IPS DF 6.9 (cell line): ENCODE measurements at regions not wholly inside any gene's neighbourhood (a gene's known extent, or its start where the extent isn't known, plus 50 kb on each side); places are given as distances from the start of the nearest gene placed in this dataset.
"Not testable (repeated sequence)": the region's sequence is repeated elsewhere in the genome, so short reads cannot be mapped to it uniquely, and the experiment has no call there.

Experiments used
- DNase-seq: peaks from one replicate; pipeline ENCODE4 v3.0.0-alpha.2; 2013; ENCODE audit warnings: low read depth, low spot score
- H3K27ac ChIP-seq: one replicate; pipeline ENCODE4 v1.5.1; 2013; ENCODE audit warnings: low read length, control low read depth
- H3K27me3 ChIP-seq: 2 replicates; pipeline ENCODE4 v1.6.1; 2013; ENCODE audit warnings: mild to moderate bottlenecking, low read length; ENCODE audit not compliant: control insufficient read depth, insufficient read depth
- H3K36me3 ChIP-seq: 2 replicates; pipeline ENCODE4 v1.6.1; 2013; ENCODE audit warnings: low read length; ENCODE audit not compliant: control insufficient read depth, insufficient read depth
- H3K4me1 ChIP-seq: 2 replicates; pipeline ENCODE4 v1.6.1; 2013; ENCODE audit warnings: low read length; ENCODE audit not compliant: control insufficient read depth, insufficient read depth
- H3K4me3 ChIP-seq: 2 replicates; pipeline ENCODE4 v1.5.1; 2013; ENCODE audit warnings: mild to moderate bottlenecking, low read length
- H3K9me3 ChIP-seq: 2 replicates; pipeline ENCODE4 v1.6.1; 2013; ENCODE audit warnings: low read length, inconsistent platforms; ENCODE audit not compliant: control insufficient read depth, insufficient read depth
- WGBS: extraction: QIAGEN DNeasy Blood & Tissue Kit; methylation state at CpG from one replicate; pipeline ENCODE4 v1.1.7; 2013; ENCODE audit warnings: mixed read lengths, missing lambda C conversion rate; ENCODE audit not compliant: insufficient read length, insufficient coverage; 5-methylcytosine and 5-hydroxymethylcytosine counted together

GRCh38 chr10:57053530-57053929 lies 692.5 kb upstream of the ZWINT start:
- Histone ChIP-seq H3K4me1 (no peaks in the 10 kb centered on the region), H3K4me3 (no peak overlapping the region), H3K36me3 (no peaks in the 10 kb centered on the region), H3K27ac (no peak overlapping the region), H3K27me3 (no peaks in the 10 kb centered on the region), H3K9me3 (no peaks in the 10 kb centered on the region)
- WGBS, result no CpG with 5 or more reads among the region's 6 CpGs
- DNase-seq, result no peak

DNA sequence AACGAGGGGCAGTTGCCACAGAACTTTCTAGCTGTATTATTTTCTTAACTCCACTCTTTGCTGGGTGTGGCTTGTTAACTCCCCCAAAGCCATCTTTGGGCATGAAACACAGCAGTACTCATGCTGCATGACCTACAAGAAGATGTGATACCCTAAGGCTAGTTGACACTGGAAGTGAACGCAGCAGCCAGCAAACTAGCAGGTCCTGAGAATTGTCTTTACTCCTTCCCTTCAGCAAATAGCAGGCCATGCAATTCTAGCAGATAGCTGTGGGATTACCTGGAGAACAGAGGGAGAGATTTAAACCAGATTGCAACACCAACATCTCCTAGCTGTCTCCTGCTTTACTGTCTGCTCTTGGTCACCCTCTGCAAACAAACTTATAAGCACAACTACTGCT lies 688.0 kb upstream of the ZWINT start:
- Histone ChIP-seq H3K4me3 (no peak overlapping the region), H3K4me1 (no peaks in the 10 kb centered on the region), H3K27ac (no peak overlapping the region), H3K27me3 (no peaks in the 10 kb centered on the region), H3K9me3 (no peaks in the 10 kb centered on the region), H3K36me3 (no peaks in the 10 kb centered on the region)
- no CpG with 5 or more reads among the region's 2 CpGs for WGBS
- no peak for DNase-seq

- no peaks in the 10 kb centered on the region for H3K4me1 ChIP-seq
- H3K27me3 ChIP-seq, result no peaks in the 10 kb centered on the region
- DNase-seq, result no peak
- H3K4me3 ChIP-seq, result no peak overlapping the region
- H3K36me3 ChIP-seq, result no peaks in the 10 kb centered on the region
- no peaks in the 10 kb centered on the region for H3K9me3 ChIP-seq
- H3K27ac ChIP-seq, result no peak overlapping the region
- WGBS, result no CpG with 5 or more reads among the region's 2 CpGs
Measured at GRCh38 chr10:57038531-57038930, 677.5 kb upstream of the ZWINT start.

- Histone ChIP-seq H3K4me1 (no peaks in the 10 kb centered on the region), H3K36me3 (no peaks in the 10 kb centered on the region), H3K9me3 (no peaks in the 10 kb centered on the region), H3K4me3 (no peak overlapping the region), H3K27ac (no peak overlapping the region), H3K27me3 (no peaks in the 10 kb centered on the region)
- no peak for DNase-seq
- WGBS, result no CpG with 5 or more reads among the region's 2 CpGs
Measured at GRCh38 chr10:57035310-57035709, 674.3 kb upstream of the ZWINT start.

GRCh38 chr10:57032301-57032700 lies 671.2 kb upstream of the ZWINT start:
- not testable (repeated sequence) for DNase-seq, H3K4me1 ChIP-seq, H3K27me3 ChIP-seq, H3K36me3 ChIP-seq, H3K9me3 ChIP-seq, H3K4me3 ChIP-seq, H3K27ac ChIP-seq
- no CpG with 5 or more reads among the region's 5 CpGs for WGBS

DNA sequence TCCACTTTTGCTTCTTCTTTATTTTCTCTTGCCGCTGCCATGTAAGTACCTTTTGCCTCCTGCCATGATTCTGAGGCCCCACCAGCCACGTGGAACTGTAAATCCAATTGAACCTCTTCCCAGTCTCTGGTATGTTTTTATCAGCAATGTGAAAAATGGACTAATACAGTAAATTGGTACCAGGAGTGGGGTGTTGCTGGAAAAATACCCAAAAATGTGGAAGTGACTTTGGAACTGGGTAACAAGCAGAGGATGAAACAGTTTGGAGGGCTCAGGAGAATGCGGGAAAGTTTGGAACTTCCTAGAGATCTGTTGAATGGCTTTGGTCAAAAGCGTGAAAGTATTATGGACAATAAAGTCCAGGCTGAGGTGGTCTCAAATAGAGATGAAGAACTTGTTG lies 670.3 kb upstream of the ZWINT start:
- H3K4me3 ChIP-seq, result no peak overlapping the region
- H3K27me3 ChIP-seq, result no peaks in the 10 kb centered on the region
- no peaks in the 10 kb centered on the region for H3K9me3 ChIP-seq
- no peak overlapping the region for H3K27ac ChIP-seq
- H3K4me1 ChIP-seq, result no peaks in the 10 kb centered on the region
- DNase-seq, result no peak
- no peaks in the 10 kb centered on the region for H3K36me3 ChIP-seq
- WGBS, result no CpG with 5 or more reads among the region's 4 CpGs

- Histone ChIP-seq H3K27ac (no peak overlapping the region), H3K4me3 (no peak overlapping the region), H3K27me3 (no peaks in the 10 kb centered on the region), H3K4me1 (no peaks in the 10 kb centered on the region), H3K36me3 (no peaks in the 10 kb centered on the region), H3K9me3 (no peaks in the 10 kb centered on the region)
- no peak for DNase-seq
- no CpG with 5 or more reads among the region's 1 CpG for WGBS
Measured at GRCh38 chr10:57026307-57026706, 665.2 kb upstream of the ZWINT start.

- no peak overlapping the region for H3K4me3 ChIP-seq
- H3K27me3 ChIP-seq, result no peaks in the 10 kb centered on the region
- no peaks in the 10 kb centered on the region for H3K9me3 ChIP-seq
- no peak overlapping the region for H3K27ac ChIP-seq
- no peaks in the 10 kb centered on the region for H3K4me1 ChIP-seq
- DNase-seq, result no peak
- WGBS, result no CpG with 5 or more reads among the region's 1 CpG
- no peaks in the 10 kb centered on the region for H3K36me3 ChIP-seq
Measured at GRCh38 chr10:57023626-57024025, 662.6 kb upstream of the ZWINT start.

- Histone ChIP-seq H3K4me3 (no peak overlapping the region), H3K27ac (no peak overlapping the region), H3K4me1 (peaks cover 2% of the 10 kb centered on the region; the same call in 1 of the 2 replicates), H3K9me3 (no peaks in the 10 kb centered on the region), H3K36me3 (no peaks in the 10 kb centered on the region), H3K27me3 (no peaks in the 10 kb centered on the region)
- WGBS, result no CpG with 5 or more reads among the region's 1 CpG
- DNase-seq, result no peak
Measured at GRCh38 chr10:57018452-57018851, 657.4 kb upstream of the ZWINT start.

DNA sequence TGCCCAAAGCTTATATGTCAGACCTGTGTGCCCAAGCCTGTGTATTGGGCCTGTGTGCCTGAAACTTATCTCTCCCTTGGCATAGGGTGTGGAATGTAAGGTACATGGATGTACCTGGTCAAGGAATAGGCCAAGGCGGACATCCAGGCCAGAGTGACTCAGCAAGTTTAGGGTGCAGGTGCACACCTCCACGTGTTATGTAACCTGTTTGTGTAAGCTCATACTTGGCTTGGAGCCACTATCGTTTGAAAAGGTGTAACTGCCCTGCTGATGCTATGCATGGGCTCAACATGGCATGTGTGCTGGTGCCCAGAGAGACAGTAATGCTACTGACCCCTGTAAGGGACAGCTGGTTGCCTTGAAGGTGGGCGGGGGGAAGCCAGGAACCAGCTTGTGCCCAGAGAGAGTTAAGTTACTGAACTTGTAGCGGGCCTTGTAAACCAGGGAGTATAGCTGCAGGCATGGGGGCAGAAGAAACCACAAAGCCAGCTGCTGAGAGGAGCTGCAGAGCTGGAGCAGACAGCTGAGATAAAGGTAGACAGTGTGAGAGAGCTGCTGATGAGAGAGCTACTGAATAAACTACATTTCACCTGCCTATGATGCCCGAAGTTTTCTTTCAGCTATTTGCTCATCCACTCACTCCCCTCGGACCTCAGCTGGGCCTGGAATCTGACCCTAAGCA lies 656.4 kb upstream of the ZWINT start:
- no peak for DNase-seq
- Histone ChIP-seq H3K27ac (no peak overlapping the region), H3K4me3 (no peak overlapping the region), H3K36me3 (no peaks in the 10 kb centered on the region), H3K4me1 (peaks cover 2% of the 10 kb centered on the region; the same call in 1 of the 2 replicates), H3K9me3 (no peaks in the 10 kb centered on the region), H3K27me3 (no peaks in the 10 kb centered on the region)
- whole genome bisulfite sequencing, result no CpG with 5 or more reads among the region's 7 CpGs

GRCh38 chr10:57015595-57016318 lies 654.7 kb upstream of the ZWINT start:
- no CpG with 5 or more reads among the region's 13 CpGs for WGBS
- no peak for DNase-seq
- Histone ChIP-seq H3K27ac (no peak overlapping the region), H3K36me3 (no peaks in the 10 kb centered on the region), H3K9me3 (no peaks in the 10 kb centered on the region), H3K27me3 (no peaks in the 10 kb centered on the region), H3K4me3 (no peak overlapping the region), H3K4me1 (peaks cover 2% of the 10 kb centered on the region; the same call in 1 of the 2 replicates)
